AG08396 (cell line): ENCODE measurements at regions not wholly inside any gene's neighbourhood (a gene's known extent, or its start where the extent isn't known, plus 50 kb on each side); places are given as distances from the start of the nearest gene placed in this dataset.
"Not testable (repeated sequence)": the region's sequence is repeated elsewhere in the genome, so short reads cannot be mapped to it uniquely, and the experiment has no call there.

Experiments
- DNase-seq: peaks from one replicate; pipeline ENCODE4 v3.0.0; 2012; ENCODE audit warnings: low spot score, mixed read lengths

DNA sequence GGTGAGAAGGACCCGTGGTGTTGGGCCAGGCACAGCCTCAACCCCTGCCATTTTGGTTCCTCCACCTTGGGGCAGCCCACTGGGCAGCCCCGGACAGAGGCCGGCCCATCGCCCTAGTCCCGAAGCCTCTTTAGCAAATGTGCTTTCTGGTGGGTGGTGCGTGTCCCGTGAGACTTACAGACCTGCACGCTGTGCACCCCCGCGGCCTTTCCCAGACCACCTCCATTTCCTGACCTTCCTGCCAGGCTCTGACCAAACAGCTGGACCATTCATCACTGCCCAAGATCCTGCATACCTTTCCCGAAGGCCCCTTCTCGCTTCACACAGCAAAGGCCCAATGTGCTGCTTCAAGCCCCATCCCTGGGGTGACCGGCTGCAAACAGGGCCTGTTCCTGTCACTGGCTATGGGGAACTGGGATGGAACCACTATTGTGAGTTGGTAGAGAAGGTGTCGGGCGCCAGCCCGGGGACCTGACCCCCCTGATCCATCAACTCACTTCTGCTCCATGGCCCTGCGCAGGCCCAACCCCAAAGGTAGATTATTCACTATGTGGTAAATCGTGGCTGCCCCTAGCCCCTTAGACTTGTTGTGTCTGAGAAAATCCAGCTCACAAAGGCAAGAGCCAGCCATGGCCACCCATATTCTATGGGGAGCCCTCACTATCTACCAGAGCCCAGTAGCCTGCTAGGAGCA lies 341.0 kb downstream of the EIPR1 start:
- DNase-seq, result no peak

DNA sequence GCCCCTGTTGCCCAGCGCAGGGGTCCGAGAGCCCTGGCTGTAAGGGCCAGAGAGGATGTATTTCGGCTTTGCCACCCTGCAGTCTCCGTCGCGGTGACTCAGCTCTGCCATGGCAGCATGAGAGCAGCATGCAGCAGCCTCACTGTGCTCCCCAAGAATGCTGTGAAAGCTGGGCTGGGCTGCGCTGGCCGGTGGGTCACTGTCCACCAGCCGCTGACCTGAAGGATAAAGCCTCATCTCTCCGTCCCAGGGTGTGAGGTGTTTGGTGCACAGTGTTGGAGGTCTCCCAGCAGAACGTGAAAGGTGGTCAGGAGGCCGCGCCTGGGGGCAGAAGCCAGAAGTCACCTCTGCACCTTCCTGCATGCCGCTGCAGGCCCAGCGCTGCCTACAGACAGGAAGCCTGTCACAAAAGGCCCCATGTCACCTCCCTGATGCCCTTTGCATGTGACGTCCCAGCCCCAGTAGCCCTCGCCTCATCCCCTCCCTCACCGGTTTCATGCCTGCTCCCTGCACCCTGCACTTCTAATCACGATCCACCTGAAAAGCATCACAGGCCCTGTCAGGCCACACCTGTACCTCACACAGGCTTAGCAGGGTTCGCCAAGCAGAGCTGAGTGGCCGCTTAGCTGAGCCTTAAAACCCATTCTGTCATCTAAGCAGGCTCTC lies 342.1 kb downstream of the EIPR1 start:
- no peak for DNase-seq

DNA sequence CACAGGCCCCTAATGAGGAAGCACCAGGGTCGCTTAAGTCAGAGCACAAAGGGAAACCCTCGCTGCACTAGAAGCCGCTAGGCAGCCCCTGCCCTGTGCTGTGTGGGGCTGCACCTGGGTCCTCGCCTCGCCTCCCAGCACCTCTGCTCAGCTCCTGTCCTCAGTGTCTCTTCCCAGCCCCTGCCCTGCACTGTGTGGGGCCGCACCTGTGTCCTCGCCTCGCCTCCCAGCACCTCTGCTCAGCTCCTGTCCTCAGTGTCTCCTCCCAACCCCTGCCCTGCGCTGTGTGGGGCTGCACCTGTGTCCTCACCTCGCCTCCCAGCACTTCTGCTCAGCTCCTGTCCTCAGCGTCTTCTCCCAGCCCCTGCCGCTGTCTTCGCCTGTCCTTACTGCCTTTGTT lies 342.8 kb downstream of the EIPR1 start:
- DNase-seq, result no peak

DNA sequence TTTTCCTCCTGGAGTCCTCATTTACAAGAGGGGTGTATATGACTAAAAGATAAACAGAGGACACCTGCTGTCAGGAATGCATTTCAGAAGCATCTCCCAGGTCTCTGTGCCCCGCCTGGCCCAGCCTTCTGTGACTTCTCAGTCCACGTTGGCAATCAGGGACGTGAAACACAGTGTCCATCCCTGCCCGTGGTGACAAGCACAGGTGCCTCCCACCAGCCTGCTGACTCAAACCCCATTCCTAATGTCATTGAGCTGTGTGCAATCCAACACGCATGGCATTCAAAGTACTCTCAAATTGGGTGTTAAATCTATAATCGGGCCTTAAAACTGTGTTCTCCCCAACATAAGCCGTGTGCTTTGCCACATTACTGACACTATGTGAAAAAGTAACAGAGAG lies 343.2 kb downstream of the EIPR1 start:
- no peak for DNase-seq

DNA sequence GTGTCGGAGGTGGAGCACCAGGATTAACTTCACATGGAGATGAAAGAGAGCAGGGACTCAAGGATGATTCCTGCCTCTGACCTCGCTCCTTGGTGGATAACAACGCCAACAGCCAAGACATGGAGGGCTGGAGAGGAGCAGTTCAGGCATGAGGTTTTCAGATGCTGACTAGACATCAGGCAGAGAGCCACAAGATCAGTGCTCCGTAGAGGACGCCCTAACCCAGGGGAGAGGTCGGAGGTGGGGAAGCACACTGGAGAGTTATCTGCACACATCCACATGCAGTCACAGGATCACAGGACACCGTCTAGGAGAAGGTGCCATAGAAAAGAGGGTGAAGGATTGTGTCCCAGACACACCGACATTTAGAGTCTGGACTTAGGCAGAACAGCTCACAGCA lies 344.3 kb downstream of the EIPR1 start:
- no peak for DNase-seq

DNA sequence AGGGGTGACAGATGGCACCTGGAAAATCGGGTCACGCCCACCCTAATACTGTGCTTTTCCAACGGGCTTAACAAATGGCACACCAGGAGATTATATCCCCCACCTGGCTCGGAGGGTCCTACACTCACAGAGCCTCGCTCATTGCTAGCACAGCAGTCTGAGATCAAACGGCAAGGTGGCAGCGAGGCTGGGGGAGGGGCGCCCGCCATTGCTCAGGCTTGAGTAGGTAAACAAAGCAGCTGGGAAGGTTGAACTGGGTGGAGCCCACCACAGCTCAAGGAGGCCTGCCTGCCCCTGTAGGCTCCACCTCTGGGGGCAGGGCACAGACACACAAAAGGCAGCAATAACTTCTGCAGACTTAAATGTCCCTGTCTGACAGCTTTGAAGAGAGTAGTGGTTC lies 346.8 kb downstream of the EIPR1 start:
- not testable (repeated sequence) for DNase-seq

DNA sequence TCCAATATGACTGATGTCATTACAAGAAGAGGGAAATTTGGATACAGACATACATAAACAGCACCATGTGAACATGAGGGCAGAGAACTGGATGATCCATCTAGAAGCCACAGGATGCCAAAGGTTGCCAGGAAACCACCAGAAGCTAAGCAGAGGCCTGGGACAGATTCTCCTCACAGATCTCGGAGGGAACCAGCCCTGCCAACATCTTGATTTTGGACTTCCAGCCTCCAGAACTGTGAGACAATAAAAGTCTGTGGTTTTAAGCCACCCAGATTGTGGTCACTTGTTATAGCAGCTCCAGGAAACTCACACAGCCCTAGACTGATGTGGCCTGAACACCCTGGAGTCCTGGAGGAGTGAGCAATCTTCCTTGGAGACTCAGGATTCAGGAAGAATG lies 351.6 kb downstream of the EIPR1 start:
- DNase-seq, result no peak

DNA sequence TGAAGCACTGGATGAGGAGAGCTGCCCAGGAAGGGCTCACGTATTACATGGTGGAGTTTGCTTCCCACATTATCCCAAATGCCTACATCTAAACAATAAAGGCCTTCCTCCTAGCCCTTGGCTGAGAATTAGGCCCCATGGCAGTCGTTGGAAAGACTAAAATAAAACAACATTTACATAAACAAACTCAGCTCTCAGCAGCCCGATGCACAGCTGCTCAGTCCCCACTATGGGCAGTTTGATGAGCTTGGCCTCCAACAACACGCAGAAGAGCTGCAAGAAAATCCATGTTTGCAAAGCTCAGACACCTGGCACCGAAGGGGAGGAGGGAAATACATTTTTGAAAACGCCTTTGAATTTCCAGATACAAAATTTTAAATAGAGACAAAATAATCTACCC lies 352.4 kb downstream of the EIPR1 start:
- DNase-seq, result no peak

DNA sequence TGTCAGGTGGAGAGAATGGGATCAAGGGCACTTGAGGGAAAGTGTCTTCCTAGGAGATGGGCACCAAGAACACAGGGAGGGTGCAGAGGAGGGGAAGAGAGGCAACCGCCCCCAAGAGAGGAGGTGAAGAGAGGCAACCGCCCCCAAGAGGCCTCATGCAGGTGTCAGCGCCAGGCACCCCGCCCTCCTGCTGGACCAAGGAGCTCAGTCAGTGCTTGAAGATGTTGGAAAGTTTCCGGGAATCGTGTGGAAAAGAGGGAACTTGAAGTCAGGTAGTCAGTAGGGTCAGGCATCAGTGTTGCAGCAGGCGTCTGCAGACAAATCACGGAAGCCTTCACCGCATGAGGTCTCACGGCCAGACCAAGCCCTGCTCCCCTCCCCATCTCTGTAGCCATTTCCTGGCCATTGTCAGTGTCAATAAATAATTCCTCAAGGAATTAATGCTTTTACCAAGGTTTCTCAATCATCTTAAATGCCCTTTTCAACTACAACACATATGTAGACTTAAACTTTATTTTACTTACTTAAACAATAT lies 353.1 kb downstream of the EIPR1 start:
- DNase-seq, result no peak

DNA sequence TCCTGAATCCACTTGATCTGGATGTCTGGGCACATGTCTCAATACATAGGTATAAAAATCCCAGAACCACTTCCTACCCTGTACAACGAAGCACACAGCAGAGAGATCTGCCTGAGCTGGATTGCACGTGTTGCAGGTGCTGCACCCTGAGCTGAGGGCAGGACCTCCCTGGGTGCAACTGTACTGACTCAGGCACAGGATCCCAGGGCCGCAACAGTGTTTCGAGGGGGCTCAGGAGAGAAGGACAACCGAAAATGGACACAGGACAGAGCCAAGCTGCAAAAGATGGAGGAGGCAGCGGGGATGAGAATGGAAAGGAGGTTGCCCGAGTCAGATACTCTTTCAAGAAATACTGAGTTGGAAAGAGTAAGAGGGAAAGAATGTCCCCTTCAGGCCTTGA lies 354.1 kb downstream of the EIPR1 start:
- DNase-seq, result no peak

DNA sequence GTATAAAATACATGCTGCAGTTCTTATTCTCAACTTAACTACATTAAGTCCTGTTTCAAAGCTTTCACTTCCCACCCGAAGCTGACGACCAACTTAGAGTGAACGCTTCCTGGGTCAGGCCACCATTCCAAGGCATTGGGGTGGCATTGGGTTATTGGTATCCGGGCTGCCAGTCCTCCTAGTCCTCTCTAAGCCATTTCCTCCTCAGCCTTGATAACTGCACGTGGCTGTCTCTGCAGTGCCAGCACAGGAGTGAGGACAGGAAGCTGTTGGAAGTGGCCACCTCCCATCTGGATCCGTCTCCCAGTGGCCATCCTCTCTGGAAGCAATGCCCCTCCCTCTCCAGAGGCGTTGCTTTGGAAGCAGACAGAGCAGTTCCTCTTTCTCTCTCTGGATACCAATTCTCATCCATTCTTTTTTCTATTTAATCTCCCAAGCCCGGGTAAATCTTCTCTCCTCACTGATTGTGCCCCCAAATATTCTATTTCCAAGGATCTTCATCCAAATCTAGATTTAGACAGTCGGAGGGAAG lies 354.7 kb downstream of the EIPR1 start:
- no peak for DNase-seq

DNA sequence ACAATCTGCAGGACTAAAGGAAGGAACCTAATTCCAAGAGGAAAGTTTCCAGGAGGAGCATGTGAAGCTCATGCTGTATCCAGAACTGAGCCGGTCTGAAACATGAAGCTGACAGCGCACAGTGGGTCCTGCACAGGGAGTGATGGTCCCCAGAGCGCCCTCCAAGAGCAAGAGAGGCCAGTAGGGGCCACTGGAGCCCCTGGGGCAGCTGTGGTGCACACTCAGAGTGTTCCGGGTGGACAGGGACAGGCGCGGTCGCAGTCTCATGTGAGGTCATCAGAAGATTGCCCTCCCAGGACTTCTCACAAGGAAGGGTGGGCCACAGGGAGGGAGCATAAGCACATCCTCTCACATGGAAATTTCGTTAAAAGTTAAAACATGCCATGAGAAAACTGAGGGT lies 355.9 kb downstream of the EIPR1 start:
- DNase-seq, result no peak

DNA sequence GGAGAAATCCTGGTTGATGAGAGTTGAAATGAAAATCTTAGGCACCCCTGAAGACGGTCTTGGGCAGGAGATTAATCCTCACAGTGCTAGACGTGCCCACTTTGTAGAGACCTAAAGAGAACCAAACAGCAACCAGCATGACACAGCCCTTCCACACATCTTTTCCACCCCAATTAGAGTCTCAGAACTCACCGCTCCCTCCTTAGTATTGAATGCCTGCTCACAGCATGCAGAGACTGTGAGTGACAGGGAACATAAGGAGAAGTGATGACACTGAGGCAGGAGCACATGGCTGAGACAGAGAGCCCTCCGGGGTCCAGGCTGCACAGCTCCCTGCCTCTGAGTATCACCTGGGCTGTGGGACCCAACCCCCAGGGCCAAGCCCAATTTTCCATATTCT lies 367.6 kb downstream of the EIPR1 start:
- DNase-seq, result no peak

DNA sequence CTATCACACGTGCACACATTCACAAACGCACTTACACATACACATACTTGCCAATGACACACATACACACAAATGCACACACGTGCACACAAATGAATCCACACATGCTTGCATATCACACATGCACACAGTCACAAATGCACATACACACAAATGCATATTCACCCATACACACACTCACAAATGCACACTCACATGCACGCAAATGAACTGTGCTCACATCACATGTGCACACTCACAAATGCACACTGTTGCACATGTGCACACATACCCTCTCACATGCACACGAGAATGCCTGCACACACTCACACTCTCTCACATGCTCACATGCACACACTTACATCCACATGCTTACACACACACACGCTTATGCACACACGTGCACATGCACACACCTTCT lies 368.1 kb downstream of the EIPR1 start:
- DNase-seq, result no peak

DNA sequence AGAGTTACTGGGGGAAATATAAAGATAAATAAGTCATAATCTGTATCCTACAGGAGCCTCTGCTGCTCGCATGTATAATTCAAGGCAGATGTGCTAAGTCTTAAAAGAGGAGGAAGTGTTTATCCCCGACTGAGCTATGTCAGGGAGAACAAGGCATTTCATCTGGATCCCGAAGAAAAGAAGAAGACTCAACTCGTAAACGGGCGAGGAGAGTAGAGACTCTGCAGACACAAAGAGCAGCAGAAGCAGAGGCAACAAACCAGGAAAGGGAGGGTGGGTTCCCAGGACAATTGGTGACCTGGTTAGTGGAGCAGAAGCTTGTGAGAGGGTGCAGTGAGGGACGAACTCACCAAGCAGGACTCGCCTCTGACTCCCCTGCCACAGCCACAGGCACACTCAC lies 368.6 kb downstream of the EIPR1 start:
- no peak for DNase-seq

DNA sequence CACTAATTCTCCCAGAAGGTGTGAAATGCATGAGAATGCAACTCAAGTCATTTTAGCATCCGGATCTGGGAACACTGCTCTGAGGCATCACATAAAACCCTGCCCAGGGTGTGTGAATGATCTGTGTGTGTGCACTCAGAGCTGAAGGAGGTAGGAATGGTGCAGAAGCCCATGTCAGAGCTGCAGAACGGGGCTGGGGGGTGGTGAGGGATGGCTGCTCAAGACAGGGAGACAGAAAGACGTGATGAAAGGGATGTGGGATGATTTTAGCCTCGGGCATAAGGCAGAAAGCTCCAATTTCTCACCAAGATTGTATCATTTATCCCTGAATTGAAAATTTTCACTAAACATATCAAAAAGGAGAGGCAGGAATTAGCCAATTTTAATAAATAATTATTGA lies 369.1 kb downstream of the EIPR1 start:
- DNase-seq, result no peak

DNA sequence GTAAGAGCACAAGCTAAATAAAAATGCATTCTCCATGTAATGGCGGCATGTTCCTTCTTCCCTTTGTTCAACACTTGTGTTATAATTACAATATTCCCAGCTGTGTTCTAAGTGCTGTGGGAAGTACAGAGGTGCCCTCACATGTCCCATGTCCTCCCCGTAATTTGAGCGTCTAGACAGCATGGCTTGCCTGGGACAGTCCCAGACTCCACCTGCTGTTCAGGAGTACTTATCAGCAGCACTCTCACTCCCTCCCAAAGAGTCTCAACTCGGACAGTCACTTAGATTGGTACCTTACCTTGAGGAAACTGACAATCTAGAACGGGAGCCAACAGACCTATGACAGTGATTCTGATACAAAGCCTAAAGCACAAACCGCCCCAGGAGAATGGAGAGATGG lies 370.5 kb downstream of the EIPR1 start:
- no peak for DNase-seq

DNA sequence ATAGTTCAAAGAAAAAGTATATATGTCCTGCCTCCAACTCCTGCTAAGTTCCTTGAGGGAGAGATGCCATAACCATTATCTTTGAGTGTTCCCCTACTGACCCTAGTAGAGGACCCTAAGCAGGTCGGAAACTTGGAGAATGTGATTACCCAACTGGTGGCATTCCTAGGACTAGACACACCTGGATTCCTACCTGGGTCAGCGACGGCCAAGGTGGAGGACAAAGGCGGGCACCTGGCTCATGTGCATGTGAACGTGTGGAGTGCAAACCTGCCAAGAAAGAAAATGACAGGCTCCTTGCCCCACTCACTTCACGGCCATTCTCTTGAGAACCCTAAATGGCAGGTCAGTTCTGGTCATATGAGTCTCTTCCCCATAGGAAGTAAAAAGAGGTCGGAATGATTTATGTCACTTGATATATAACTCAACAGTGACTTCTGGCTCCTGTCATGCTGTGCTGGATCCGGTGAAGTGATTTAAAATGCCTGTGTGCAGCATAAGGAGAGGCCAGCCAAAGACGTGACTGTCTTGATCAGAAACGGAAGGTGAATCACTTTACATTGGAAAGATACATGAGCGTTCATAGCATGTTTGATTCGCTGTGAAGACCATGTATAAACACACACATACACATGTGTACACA lies 371.6 kb downstream of the EIPR1 start:
- DNase-seq, result no peak

DNA sequence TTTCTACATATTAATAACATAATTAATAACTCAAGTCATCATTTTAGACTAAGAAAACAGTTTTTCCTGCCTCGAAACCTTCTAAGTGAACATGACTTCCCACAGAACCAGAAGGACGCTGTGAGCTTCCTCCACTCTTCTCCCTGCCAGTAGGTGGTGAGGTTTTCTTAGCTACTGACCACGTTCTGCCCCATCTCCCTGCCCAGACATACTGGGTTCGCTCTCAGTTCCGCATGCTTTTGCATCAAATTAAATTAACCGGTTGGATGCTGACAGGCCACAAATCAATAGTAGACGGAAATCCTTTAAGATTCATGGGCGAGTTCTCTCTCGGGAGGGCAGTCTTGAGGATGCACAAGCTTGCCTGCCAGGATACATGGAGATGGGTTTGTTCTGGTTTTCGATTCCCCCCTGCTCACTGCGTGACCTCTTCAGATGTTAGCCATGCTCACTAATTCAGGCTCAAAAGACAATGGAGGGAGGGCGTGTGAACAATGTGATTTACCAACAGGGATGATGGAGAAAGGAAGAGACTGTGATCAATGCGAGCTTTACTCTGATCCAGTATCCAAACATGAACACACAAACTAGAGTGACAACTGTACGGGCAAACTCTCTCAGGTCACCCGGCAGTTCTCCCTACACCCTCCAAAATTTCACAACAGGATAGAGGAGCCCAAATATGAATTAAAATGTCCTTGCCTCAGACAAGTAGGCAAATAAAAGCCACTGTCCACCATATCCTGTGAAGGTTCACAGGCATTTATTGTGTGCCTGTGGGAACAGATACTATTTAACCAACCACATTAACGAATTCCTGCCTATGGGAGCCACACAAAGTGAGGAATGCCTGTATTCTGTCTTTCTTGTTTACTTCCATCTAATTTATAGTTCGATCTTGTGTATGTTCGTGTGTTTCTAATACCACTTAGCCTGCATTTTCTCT lies 375.7 kb downstream of the EIPR1 start:
- DNase-seq, result no peak

DNA sequence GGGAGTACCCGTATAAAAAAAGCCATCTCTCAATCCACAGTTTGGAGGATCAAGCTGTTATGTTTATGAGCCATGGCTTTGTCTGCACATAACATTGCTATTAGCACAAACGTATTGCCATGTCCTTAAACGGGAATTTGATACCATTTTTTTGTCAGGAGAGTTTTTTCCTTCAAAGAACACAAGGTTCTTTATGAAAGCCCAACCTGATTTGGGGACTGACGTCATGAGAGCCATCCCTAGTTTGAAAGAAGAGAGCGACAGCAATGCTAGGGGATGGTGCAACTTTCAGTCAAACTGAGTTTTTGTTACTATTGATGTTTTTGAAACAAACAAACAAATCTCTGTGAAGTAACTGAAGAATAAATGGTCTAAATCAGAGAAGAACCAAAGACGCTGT lies 376.6 kb downstream of the EIPR1 start:
- no peak for DNase-seq

DNA sequence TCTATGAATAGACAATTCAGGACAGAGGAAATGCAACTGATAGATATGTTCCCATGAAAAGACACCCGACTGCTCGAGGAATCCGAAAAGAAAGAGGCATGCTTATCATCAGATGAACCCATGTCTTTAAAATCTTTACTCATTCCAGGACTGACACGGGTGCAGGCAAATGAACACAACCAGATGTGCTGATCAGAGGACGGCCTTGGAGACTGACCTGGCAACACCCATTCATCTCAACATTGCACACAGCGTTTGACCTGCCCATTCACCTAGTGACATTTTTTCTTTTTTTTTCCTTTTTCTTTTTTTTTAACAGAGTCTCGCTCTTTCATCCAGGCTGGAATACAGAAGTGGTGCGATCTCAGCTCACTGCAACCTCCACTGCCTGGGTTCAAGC lies 377.5 kb downstream of the EIPR1 start:
- no peak for DNase-seq

DNA sequence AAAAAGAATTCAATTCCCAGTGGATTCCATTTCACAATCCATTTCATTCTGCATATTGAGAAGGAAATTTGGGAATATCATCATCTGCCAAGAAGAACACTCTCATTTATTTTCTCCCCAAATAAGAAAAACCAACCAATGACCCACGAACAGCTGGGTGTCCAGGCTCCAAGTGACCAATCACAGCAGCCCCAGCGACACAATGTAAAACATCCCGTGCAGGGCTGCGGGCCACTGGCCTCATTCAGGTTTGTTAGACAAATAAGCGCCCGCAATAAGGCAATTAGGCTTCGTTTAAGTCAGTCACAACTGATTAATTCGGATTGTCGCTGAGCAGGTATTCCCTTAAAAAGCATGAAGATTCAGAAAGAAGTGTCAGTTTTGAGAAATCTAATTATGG lies 378.6 kb downstream of the EIPR1 start:
- DNase-seq, result no peak
